Nucleus accumbens (tissue), 56 donors: ENCODE measurements at regions not wholly inside any gene's neighbourhood (a gene's known extent, or its start where the extent isn't known, plus 50 kb on each side); places are given as distances from the start of the nearest gene placed in this dataset.
"Not testable (repeated sequence)": the region's sequence is repeated elsewhere in the genome, so short reads cannot be mapped to it uniquely, and the experiment has no call there.

Source experiments
- DNase-seq, 56 donors: peaks; one replicate each; lab custom pipeline; 2025; lab: John Stamatoyannopoulos, UW

DNA sequence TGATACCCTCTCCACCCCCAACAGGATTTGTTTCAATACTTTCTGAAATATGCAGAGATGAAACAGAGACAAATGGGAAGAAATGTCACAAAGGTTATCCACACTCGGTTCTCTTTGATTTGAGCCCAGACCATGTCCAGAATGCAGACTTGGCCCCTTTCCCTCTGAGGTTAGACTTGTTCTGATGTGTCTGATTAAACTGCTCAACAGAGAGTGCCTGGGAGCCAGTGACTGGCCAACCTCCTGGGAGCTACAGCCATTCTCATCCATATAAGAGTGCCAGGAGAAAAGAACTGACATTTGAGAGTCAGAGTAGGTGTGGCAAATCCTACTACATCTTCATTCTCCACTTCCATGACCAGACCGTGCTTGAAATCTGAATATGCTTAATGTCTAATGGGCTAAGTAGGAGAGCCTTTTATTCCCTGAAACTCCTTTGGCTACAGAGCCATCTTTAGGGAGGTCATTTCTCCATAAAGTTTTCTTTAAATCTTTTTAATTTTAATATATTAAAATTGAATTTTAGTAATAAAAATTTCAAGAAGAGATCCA is 201.4 kb downstream of the BLID start:
- DNase-seq: no peak

DNA sequence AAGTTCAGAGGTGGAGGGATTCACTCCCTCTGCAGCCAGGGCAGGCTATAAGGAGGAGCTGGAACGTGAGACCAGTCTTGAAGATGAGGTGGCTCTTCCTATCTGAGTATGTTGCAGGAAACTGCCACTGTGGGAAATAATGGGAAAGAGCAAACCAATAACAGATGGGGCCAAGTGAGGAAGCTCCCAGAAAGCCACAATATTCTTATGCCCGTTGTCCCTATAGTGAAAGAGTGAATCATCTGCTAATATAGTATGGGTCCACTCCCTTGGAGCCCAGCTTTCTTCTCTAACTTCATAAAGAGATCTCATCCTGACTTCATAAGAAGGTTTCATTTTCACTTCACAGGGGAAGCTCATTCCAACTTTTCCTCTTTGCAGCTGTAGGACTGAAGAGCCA is 206.4 kb downstream of the BLID start:
- no peak for DNase-seq

DNA sequence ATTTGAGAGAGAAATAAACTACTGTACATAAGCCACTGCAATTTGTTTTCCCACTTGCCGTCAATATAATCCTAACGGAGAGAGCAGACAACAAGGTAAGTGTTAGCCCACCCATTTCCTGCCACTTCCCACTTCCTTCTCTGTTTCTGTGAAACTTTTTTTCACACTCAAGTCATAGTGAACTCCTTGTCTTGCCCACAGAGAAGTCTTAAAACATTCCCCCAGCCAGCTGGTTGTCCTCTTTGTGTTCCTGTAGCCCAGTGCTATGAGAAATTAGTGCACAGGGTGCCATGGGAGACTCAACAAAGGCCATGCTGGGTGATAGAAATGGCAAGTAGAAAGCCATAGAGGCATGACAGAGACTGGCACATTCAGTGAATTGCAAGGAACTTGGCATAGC is 208.6 kb downstream of the BLID start:
- DNase-seq: no peak

DNA sequence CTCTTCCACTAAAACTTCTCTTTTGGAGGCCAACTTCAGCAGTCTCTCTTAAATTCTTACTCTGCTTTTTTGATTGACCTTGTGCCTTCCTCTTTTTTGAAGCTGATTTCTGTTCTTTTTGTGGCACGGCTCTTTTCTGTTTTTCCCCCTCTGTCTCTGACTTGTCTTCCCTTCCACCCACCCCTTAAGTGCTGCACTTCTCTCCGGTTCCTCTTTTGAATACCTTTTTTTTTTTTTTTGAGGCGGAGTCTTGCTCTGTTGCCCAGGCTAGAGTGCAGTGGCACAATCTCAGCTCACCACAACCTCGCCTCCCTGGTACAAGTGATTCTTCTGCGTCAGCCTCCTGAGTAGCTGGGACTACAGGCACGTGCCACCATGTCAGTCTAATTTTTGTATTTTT is 211.9 kb downstream of the BLID start:
- no peak for DNase-seq

DNA sequence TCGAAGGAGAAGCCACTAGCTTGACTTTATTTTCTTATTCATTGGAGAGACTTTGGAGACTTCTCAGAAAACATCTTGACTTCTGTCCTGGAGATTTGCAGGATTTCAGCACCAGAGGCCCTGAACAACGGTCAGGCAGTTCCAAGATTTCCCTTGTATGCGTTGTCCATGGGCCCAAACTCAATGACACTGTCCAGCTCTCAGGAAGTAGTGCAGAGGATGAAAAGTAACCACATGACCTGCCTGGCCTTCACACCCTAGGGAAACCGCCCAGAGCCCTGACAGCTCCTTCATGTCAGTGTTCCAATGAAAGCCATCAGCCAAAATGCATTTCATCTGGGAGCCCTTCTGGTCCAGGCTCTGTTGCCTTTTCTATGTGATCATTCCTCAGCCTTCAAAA is 214.1 kb downstream of the BLID start:
- DNase-seq: no peak

DNA sequence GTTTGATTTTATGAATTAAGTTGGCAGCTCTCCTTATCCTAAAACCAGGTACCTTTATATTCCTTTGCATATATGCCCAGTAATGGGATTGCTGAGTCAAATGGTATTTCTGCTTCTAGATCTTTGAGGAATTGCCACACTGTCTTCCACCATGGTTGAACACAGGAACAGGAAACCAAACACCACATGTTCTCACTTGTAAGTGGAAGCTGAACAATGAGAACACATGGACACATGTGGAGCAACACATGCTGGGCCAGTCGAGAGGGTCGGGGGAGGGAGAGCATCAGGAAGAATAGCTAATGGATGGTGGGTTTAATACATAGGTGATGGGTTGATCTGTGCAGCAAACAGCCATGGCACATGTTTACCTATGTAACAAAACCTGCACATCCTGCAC is 214.6 kb downstream of the BLID start:
- not testable (repeated sequence) for DNase-seq

DNA sequence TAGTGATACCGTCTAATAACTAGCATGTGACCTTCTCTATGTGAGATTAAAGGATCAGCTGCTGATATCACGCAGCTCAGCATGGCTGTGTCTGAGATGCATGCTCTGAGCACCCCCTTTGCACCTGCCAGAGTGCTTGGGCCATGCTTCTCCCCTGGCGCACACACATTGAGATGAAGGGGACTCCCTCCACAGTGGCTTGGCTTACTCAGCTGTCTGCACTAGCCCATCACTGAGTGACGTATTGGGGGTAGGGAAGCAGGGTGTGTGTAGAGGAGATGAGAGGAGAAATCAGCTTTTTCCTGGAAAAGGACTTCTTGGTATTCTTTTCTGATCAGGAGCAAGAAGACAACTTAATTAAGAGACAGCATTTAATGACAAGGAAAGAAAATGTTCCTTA is 216.5 kb downstream of the BLID start:
- DNase-seq: no peak

DNA sequence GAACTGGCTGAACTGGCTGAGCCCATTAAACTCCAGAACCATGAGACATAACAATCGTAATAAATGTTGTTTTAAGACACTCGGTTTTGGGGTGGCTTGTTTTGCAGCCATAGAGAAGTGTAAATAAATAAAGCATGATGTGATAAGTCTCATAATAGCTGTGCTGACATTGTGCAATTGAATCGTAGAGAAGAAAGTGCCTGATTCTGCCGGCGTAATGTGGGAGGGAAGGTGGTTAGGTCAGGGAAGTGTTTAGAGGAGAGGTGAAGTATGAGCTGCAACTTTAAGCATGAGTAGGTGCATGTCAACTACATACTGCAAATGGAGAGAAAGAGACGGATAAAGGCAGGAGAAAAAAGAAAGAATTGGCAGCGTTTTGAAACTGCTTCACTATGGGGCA is 217.1 kb downstream of the BLID start:
- no peak for DNase-seq

DNA sequence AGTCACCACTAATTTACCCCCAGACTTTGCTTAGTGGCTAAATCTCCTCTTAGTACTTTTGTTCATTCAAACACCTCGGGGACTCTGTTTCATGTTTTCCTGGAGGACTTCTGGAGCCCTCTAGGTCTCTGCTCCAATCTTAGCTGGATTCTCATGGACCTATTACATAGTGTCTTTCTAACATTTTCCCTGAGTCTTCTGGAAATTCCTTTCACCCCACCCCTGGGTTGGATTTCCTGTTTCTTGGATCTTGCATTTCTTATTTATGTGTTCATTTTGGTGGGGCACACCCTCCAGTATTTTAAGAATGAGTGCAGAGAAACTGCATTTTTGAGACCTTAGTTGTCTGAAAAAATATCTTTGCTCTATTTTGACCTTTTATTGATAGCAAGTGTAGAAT is 220.1 kb downstream of the BLID start:
- DNase-seq: no peak

DNA sequence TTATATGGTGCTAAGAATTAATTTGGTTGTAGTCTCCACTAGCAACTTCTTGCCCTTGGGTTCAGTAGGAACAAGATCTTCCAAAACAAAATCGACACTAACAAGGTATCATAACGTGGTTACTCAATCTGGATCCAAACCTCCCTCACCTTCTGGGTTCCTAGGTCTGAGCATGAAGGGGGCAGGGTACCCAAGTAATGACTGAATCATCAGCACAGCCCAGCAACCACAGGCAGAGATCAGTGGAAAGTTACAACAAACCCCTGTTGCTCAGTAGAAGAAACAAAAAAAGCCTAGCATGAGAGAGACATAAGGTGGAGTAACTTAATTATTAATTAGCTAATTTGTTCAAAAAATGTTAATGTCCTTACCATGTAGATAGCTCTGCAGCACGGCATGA is 221.4 kb downstream of the BLID start:
- DNase-seq: no peak

DNA sequence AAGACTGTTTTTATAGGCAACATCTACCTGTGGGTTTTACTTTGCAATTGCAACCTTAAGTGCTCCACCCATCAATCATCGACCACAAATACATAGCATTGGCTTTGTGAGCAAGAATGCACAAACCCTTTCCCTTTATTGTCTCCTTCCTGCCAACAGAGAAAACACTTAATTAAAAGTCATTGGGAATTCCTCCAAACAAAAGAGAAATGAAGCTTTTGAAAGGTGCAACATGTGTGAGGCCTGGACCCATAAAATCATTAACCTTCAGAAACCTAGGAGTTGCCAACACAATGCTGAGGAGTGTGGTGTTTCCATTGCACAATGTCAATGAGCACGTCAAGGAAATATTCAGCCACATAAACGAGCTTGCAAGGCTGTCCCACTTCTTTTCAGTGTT is 223.2 kb downstream of the BLID start:
- no peak for DNase-seq

DNA sequence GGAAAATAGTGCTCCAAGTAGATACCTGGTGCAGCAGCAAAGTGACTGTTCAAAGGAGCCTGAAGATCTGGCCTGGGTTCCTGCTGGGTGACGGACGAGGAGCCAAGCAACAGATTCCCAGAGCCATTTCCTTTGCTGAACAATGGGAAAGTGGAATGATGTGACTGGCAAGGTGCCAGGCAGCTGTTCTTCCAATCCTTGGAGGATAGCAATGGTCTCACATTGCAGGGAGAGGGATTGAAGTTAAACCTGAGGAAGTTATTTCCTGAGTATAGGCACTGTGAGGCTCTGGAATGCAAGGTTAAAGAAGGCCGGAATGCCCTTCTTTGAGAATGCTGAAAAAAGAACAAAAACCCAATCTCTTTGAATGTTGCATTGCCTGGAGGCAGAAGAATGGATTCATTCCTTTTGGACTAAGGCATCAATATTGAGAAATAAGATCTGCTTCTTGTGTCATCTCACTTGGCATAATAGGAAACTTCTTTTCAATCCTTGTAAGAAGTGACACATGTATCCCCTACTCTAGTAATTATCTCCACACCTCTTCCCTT is 223.8 kb downstream of the BLID start:
- no peak for DNase-seq

DNA sequence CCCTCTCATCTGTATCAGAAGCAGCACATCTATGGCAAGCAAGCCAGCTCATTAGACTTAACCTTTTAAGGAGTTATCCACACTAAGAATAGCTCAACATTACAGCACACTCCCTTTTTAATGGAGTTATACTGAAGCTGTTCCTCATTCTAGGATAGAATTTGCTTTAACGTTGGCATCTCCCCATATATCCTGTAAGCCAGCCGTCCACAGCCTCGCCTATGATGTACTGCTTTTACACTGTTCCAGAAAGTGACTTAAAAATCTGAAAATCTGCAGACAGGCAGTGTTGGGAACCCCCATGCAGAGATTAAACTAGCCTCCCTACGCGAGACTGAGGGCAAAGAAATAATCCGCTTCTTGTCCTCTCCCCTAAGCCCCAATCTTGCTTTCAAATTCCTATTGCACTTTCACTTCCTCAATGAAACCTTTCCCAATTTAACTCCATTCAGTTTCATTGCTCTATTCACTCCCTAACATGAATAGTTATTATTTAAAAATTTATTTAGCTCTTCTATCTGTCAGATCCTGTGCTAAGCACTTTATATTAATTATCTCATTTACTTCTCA is 225.0 kb downstream of the BLID start:
- DNase-seq: no peak

DNA sequence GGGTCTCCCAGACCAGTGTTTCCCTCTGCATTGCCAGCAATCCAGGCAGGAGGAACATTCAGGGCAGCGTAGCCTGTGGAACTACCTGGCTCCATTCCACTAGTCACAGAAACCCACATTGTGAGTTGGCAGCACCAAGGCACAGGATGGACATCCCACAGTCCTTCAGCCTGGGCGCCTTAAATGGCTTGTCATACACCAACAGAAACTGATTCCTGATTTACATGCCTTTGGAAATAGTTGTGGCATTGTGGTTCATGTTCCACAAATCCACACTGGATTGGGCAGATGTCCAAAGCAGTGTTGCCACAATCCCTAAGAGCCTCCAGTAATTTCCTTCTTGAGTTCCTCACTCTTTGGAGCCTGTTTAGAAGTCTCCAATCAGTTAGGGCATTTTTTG is 225.6 kb downstream of the BLID start:
- DNase-seq: peak in 9 of 56 donors; percentile 7 to 39 (median 20)

DNA sequence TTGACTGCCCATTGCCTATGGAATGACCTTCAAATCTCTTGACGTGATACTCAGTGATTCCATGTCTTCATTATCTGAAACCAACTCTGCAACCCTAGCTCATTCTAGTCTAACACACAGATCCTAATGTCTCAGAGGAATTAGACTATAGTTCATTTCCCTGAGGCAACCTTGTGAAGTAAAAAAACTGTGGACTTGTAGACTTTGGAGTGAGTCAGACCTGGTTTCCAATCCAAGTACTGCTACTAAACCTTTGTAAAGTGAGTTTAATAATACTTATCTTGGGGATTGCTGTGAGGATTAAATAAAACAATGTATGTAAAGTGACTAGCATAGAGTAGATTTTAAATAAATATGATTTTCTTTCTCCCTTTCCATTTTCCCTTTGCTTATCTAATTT is 226.1 kb downstream of the BLID start:
- DNase-seq: no peak

DNA sequence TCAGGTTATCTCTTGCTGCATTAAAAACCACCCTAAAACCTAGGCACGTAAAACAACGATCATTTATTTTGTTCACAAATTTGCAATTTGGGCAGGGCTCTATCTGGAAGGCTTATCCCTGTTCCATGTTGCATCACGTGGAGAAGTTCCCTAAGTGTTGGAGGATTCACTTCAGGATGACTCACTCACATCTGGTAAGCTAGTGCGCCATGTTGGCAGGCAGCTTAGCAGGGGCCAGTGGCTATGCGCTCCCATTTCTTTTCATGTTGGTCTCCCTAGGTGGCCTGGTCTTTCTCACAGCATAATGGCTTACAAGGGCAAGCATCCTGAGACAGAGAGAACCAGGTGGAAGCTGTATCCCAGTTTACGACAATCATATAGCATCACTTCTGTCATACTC is 226.8 kb downstream of the BLID start:
- DNase-seq: no peak

DNA sequence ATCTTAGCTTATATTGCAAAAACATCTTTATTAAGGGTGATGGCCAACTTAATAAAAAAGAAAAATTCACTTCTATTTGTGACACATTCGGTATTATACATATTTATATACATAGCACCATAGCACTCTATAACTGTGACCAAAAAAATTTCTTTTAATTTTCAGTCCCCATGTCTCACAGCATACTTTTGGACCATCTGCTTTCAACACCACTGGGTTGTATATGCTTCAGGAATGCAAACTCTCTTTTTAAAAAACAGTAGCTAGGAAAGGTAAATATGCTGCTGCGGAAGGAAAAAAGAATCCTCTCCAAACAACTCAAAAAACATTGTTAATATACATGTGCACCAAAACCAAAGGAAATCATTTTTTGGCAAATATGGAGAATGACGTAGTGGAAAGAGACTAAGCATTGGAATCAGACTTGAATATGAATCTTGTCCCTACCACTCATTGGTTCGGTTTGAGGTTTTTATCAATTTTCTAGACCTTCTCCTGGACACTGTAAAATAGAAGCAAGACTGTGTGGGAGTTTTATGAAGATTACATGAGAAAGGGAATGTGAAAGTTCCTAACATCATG is 227.9 kb downstream of the BLID start:
- no peak for DNase-seq

DNA sequence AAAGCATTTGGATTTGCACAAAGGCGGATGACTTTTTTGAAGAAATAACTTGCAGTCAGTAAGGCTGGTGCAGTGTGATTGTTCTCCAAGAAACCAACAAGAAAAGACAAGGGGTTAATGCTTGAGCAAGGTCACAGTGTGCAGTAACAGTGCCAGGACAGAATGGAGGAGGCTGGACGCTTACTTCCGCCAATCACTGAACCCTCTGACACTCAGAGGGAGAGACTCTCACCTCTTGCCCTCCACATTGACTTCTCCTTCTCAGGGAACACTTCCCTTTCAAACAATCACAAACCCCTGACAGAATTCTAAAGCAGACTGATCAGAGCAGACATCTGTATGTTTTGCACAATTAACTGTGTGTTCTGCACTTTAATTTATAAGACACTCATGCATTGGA is 228.4 kb downstream of the BLID start:
- peak in 1 of 56 donors; percentile 19 for DNase-seq

DNA sequence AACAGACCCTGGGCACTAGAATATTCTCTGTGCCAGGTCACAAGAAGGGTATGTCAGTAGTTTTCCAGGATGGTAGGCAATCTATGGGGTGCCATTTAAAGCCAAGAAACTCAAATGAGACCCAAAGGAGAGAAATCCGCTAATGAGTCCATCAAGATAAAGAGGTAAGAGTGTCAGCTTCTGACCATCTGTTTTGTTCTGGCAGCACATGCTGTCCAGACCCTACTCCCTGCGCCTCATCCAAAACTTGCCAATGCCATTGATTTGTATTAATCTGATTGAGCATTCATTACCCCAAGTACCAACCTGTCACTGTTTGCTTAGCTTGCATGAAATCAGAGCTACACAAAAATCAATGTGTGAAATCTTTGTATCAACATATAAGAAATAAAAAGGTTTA is 229.0 kb downstream of the BLID start:
- DNase-seq: no peak

DNA sequence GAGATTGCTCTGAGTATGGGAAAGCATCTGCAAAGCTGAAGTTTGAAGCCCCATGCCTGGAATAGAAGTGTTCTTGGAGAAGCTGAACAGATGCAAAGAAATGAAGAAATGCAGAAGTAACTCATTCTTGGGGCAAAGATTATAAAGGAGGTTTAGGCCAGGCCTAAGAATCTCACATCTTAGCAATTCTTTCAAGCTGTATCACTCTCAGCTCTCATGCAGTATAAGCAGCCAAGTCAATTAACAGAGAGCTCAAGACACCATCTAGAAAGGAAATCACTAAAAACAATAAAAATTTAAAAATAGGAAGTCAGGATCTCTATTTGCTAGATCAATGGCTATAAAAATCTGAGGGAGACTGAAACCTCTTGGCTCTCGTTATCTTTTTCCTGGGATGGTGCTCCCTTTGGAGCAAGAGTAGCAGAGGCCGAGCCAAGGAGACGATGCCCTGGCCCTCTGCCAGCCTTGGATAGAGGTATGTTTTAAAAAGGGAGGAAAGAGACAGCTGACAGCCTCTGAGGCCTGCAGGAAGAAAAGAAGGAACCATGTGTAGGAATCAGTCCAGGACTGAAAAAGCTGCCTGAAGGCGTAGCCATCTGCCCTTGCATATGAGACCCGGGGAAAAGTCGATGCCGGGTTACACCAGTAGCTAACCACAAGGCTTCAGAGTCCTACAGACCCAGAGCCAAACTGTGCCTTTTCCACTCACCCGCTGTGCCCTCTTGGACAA is 229.8 kb downstream of the BLID start:
- DNase-seq: peak in 4 of 56 donors; percentile 23 to 50 (median 26)

DNA sequence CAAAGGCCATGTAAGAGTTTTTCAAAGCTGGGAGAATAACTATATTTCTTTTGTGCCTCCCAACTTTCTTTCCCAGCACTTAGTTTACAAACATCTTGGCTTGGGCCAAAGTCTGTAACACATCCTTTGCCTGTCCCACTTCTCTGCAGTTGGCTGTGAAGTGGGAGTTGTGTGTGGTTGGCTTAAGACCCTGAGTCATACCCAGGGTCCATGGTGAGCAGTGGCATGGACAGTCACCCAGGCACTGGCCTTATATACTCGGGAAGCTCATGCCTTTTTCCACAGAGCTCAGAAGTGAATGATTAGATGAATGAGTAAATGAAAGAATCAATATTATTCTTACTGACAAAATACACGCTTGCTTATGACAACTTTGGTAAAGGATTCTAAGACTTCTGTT is 231.4 kb downstream of the BLID start:
- no peak for DNase-seq

DNA sequence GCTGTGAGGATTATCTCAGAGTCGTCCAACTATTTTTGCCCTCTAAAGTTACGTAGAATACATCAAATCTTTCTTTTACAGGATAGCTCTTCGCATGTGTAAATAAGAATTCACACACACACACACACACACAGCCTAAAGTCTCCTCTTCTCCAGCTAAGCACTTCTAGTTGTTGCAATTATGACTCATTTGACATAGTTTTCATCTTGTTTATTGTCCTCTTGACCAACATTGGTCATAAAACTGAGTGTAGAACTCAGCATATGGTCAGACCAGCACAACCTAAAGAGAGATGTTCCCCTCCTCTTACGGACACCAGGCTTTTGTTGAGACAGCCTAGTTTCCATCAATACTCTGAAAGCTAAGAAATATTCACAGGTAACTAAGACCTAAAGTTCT is 234.2 kb downstream of the BLID start:
- DNase-seq: no peak
